Activated naive CD8-positive, alpha-beta T cell treated with anti-CD3 and anti-CD28 coated beads, Interleukin-2, amount 50 U/mL, for 16 hours (primary cell): ENCODE measurements at regions not wholly inside any gene's neighbourhood (a gene's known extent, or its start where the extent isn't known, plus 50 kb on each side); places are given as distances from the start of the nearest gene placed in this dataset.

Experiments used
- DNase-seq: peaks from one replicate; pipeline ENCODE4 v3.0.0-alpha.2; 2020; ENCODE audit warnings: low read depth, low spot score

DNA sequence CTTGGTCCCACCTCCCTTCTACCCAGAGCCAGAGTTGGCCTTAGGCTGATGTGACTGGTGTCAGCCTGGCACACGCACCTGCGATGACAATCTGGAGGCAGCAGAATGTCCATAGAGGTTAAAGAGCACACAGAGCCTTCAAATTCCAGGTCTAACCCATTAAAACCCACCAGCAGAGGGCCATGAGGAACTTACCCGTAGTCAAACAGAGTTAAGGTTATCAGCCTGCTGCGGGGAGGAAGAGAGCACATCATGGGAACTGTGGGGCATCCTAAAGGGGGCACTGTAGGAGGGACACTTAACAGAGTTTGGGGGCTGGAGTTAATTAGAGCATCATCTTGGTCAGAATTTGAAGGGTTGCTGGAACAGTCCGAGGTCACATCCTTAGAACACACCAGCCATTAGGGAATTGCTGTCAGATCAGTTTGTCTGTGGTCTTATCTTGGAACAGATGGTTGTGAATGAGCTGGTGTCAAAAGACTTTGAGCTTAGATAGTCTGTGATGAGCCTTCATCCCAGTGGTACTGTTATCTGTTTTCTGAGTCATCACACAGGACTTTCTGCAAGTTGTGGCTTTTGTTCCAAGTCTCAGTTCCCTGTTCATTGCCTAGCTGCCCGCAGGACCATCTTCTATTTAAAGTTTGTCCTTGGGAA, 248.6 kb downstream of the LOXHD1 start:
- no peak for DNase-seq

DNA sequence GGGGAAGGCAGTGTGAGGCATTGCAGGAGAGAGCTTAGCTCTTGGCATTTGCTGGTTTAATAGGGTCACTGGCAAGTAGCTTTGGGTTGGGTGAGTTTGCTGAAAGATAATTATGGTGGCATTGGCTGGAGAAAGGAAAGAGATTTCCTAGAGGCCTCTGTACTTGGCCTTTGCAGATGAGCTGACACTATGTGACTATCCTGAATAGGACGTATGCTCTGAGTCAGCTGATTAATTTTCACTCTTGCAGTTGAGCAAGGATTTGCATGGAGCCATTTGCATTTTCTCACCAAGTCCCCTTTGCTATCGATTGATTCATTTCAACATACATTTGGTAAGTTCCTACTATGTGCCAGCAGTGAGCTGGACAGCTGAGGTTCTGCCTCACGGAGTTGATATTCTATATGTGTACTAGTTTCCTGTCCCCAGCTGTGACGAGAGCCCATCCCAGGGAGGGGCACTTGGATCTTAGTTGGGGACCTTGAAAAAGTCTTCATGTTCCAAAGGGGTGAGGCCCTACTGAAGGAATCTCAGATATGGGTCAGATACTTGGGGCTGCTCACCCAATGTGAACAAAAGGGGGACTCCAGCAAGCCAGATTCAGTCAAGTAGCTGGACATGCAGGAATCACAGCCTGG, 245.7 kb downstream of the LOXHD1 start:
- DNase-seq: no peak

DNA sequence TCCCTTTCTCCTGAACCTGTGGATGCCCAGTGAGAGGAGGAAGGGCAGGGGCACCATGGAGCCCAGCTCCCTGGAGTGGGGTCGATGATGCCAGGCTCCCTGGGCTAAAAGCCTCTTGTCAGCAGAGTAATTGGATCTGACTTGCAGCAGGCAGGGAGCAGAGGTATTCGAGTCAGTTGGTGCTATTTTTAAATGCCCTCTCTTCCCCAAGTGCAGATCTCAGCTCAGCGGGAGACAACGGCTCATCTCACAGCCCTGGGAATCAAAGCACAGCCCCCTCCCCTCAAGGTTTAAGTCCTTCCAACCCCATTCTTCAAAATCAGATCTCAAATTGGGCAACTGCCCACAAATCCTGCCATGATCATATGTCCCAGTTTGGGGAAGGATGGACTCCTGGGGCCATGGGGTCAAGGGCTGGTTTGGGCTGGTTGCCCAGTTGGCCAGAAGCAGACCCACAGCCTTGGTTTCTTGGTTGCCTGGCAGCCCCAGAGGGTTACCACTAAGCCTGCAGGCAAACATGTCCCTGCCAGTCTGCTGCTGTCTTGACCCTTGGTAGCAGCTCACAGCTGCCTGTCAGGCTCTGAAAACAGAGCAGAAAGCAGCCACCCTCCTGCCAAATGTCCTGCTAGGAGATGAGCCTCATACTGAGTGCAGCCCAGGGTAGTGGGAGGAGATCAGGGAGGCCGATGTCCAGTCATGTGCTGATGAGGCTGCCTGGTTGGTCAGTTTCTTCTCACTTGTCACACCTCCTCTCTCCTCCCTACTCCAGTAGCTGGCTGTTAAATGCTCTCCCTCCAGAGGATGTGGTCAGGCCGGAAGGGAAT, 244.9 kb downstream of the LOXHD1 start:
- no peak for DNase-seq

DNA sequence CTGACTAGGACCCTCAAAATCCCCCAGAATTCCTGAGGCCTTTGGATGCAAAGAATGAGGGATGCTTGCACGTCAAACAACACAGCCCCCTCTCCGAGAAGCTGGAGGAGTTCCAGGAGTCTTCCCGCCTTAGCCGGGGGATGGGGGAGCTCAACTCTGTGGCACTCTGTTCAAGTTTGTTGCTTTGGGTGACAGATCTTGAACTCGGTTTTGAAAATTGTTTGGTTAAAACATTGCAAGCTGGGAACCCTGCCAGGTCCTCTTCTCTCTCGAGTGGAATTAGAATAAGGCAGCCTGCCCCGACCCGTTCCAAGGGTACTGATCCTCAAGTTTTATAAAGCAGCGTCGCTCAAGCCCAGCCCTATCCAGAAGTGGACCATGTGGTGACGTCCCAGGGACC, 244.1 kb downstream of the LOXHD1 start:
- no peak for DNase-seq

DNA sequence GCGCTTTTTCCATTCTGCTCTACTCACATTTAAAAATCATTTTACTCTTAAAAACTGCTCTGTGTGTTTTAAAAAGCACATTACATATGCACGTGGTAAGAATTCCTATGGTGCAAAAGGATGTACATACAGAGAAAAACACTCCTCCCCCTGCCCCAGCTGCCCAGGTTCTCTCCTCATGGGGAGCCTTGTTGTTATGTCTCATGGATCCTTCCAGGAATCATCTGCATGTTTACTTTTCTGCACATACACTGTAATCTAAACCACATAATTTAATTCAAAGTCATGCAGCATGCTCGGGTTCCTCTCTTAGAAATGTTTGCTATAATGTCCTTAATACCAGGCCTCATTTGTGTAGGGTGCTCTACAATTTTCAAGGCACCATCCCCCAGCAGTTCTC, 243.3 kb downstream of the LOXHD1 start:
- no peak for DNase-seq

DNA sequence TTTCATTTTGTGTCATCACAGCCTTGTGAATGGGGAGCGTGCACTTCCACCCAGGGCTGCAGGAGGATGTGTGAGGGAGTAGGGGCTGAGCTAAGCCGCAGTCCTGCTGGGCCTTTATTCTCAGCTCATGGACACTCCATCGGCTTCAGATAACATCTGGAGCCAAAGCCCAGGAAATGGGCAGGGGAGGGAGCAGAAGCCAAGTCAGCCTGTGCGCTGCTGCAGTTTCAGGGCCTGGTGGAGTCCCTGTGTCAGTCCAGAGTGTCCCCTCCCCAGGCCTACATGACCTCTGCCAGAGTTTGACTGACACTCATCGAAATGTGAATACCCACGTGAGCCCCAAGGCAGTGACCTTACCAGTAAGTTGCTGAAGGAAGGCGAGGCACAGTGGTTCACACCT, 242.2 kb downstream of the LOXHD1 start:
- DNase-seq: no peak

DNA sequence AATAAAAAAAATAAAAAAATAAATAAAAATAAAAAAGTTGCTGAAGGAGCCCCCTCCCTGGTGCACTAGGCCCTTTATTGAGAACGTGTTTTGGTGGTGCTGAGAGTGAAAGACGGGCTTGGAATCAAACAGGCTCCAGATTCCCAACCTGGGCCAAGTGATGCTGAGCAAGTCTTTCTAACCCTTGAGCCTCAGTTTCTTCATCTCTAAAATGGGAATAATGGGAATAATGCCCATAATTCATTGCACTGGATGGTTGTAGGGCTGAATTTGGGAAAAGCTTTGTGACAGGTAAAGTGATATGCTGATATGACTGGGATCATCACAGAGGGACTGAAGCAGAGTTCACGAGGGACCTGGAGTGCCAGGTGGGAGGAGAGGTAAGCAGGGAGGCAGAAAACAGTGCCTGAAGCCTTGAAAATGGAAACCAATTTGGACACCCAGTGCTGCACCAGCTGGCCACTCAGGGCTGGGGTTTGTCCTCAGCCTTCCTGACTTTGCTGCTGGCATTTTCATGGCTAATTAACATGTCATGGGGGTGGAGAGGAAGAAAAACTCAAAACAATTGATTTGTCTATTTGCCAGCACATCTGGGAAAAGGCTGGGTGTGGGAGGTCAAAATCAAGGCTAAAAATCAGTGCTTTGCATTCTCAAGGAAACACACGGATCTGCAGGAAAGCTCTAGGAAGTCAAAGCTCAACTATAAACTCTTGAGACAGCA, 241.3 kb downstream of the LOXHD1 start:
- no peak for DNase-seq

DNA sequence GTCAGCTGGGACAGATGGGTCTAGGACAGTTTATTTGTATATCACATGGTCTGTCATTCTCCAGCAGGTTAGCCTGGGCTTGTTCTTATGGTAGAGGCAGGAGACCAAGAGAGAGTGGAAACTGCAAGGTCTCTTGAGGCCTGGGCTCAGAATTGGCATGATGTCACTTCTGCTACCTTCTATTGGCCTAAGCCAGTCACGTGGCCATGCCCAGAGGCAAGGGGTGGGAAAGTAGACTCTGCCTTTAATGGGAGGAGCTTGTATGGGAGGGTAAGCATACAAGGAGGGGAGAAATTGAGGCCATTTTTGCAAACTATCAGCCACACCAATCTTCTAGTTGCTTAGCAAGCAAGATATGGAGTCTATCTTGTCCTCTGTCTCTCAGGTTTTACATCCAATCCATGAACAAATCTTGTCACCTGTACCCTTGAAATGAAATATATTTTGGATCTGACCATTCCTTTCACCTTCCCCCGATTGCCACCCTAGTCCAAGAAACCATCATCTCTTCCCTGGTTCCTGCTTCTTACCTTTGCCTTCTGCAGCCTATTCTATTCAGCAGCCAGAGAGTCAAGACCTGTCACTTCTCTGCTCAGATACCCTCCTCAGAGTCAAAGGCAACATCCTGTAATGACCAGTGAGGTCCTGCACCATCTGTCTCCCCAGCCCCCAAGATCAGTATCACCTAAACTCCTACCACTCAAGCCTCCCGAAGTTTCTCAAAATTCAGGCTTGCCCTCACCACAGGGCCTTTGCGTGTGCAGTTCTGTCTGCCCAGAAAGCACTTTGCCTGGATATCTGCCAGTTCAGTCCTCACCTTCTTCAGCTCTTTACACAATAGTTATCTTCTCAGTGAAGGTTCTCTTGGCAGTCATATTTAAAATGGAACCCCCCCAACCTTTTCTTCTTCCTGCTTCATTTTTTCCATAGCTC, 240.0 kb downstream of the LOXHD1 start:
- no peak for DNase-seq

DNA sequence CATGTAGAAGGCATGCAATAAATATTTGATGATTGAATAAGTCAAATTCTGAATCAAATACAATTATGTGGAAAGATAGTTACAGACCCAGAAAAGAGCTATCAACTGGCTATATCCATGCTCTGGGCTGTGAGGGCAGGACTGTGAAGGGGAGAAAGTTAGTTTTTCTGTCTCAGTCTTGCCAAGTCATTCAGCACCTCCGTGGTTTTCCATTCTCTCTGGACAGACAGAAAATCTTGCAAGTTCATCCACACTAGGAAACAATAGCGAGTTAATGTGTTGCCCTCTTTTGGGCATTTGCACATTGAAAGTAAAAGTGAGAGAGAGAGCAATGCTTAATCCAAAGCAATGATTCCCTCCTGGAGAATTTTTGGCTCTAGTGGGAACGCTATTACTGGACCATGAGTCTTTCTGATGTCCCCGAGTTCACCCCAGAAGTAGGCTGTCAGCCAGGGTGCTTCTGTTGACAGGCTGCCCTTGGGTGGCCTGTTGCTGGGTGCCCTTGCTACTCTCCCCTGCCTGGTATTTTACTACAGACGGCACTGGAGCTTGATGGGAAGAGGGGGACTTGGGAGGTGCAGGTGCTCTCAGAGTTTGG, 238.3 kb downstream of the LOXHD1 start:
- DNase-seq: no peak

DNA sequence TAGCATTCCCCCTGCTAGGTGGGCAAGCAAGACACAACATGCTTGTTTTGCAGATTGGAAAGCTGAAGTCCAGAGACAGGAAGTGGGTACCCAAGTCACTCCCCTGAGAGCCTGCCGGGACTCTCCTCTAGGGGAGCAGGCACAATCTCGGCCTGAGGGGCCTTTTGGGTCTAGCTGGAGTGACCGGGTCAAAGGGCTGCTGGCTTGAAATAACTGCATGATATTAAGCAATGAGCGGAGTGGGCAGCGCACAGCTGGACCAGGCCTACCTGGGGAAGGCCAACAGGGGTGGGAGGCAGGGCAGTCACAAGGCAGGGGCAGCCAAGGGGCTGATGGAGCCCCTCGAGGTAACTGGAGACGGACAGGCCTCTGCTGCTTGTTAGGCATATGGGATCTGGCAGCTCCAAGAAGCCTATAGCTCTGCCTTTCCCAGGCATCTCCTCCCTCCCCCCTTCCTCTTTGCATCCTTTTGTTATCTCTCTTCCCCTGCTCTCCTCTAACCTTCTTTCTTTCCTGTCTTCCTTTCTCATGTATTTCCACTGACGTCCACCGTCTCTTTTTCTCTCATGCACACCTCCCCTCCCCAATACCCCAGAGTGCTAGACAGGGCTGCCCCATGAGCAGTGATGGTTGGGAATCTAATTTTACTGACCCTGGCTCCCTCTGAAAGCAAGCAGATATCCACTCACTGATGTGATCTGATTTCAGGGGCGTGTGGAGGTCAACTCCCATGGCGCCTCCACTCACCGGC, 237.5 kb downstream of the LOXHD1 start:
- DNase-seq: no peak

DNA sequence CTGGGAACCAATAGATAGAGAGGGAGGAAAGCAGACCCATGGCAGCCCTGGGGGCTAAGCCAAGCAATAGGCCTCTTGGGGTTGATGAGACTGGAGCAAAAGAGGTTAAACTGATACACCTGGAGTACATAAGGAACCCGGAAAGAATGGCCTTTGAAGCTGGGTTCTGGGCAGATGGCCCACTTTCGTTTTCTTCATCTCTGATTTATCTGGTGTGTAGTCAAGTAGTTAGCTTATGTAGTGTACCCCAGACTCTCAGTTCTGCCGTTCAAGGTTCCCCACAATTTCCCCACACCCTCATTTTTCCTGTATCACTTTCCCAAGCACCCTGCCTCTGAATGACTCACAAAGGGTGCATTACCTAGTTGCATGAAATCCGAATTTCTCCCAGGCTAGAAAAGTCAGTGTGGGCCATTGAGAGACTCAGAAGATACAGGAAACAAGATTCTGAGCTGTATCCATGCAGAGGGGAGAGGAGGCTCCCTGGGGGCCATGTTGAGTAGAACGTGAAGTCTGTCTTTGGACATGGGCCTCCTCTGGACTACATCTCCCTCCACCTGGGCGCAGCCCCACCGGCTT, 235.0 kb downstream of the LOXHD1 start:
- no peak for DNase-seq

DNA sequence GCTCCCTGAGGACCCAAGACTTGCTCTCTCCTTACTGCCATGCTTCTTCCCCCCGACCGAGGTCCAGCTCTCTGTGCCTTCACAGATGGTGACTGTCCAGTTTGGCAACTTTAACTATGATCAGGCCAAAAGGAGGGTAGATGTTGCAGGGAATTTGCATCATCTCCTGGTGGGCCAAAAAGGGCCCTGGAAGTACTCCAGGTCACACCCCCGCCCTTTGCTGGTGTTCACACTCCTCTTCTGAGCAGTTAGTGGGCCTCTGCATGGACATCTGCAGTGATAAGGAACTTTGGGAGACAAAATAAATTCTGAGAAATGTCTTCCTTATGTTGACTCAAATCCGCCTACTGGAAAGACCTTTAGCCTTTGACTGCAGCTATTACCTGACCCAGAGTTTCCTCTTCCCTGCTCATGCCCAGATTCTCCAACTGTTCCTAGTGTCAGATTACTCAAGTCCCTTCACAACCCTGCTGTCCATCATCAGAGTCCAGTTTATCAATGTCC, 234.4 kb downstream of the LOXHD1 start:
- DNase-seq: no peak

DNA sequence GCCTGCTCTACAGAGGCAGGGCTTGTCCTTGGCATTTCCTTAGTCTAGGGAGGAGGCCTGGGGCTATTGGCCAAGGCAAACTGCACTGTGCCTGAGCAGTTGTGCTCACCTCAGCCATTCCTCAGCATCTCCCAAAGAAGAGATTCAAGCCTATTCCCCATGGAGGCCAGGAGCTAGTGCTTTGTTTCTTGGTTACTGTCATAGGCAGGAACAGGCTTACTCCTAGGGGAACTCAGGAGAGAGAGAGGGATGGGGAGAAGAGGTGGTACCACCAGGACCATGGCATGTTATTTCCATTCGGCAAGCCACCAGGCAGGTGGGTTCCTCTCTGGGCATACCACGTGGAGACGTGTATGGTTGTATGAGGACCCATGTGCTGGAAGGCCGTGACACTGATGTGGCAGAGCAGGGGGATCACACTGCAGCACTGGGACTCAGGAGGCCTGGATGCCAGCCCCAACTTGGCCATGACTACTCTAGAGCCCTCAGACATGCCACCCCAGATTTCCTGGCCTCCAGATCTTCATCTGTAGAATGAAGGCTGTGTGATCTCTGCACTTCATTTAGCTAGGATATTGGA, 233.7 kb downstream of the LOXHD1 start:
- no peak for DNase-seq

DNA sequence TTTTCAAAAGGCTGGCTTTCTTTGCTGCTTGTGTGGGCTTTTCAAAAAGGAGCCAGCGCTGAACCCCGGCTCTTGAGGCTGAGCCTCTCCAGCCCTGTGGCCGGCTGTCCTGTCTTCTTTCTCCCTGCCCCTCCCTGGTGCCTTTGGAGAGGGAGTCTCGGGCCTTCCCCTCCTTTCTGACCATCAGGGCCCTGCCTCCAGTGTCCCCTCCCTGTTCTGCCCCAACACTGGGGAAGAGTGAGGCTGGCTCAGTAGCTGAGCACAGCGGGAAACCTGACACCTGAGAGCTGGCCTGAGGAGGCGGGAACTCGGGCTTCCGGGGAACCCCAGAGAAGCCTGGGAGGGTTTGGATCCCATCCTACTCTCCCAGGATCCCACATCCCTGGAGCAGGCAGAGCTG, 232.1 kb downstream of the LOXHD1 start:
- DNase-seq: no peak

DNA sequence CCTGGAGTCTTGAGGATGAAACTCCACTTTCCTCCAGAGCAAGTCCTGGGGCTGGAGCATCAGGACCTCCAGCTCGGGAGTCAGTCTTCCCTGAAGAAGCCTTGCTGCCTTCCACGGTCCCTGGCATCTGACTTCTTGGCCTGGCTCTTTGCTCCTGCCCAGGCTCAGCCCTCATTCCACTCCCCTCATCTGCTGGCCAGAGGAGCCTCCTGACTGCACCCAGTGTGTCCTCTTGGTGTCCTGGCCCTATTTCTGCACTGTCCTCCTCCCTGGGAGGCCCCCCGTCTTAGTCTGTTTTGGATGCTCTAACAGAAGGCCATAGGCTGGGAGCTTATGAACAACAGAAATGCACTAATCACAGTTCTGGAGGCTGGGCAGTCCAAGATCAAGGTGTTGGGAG, 231.5 kb downstream of the LOXHD1 start:
- DNase-seq: no peak

DNA sequence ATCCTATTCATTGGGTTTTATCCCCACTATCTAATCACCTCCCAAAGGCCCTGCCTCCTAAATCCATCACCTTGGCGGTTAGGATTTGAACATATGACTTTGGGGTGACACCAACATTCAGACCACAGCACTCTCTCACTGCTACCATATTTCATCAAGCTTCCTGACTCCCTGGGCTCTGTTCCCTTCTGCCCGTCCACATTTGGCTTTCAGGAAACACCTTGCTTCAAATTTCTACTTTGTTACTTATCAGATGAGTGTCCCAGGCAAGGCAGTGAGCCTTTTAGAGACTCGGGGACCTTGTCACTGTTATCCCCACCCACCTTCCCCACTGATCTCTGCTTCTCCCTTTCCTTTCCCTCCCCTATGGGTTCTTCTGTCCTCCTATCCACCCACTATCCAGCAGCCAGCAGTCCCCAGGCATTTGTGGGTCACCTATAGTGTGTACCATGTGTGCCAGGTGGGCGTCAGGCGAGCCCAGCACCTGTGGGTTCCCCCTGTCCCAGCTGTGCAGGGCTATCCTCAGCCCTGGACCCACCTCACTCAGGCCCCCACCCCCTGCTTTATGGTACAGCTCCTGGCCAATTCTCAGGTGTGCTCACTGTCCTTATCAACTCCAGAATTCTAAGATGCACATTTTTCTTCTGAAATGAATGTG, 230.9 kb downstream of the LOXHD1 start:
- DNase-seq: no peak

DNA sequence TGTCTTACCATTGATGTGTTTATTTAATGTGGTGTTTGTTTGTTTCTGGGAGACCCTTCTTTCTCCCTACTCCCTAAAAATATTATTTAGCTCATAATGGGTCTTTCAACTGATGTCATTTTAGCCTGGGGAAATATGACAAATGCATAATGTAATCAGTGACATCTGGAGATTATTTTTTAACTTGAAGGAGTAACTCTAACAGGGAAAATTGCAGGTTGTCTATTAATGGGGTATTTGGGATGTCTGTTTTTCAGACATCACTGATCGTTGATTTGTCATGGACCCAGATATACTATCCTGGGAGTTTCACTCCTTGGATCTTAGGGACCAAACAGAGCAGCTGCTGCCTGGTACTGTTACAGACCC, 230.4 kb downstream of the LOXHD1 start:
- no peak for DNase-seq
